GM19328 (cell line): ENCODE measurements at regions not wholly inside any gene's neighbourhood (a gene's known extent, or its start where the extent isn't known, plus 50 kb on each side); places are given as distances from the start of the nearest gene placed in this dataset.
A peak's percentile ranks its signal among the peaks of the same experiment; 100 is the strongest.

ENCODE experiments used
- ATAC-seq: cut with Tn5 transposase; IDR thresholded peaks from one replicate; pipeline ENCODE4 v1.9.1; 2021; ENCODE audit warnings: mild to moderate bottlenecking, moderate library complexity; ENCODE audit not compliant: unreplicated experiment

DNA sequence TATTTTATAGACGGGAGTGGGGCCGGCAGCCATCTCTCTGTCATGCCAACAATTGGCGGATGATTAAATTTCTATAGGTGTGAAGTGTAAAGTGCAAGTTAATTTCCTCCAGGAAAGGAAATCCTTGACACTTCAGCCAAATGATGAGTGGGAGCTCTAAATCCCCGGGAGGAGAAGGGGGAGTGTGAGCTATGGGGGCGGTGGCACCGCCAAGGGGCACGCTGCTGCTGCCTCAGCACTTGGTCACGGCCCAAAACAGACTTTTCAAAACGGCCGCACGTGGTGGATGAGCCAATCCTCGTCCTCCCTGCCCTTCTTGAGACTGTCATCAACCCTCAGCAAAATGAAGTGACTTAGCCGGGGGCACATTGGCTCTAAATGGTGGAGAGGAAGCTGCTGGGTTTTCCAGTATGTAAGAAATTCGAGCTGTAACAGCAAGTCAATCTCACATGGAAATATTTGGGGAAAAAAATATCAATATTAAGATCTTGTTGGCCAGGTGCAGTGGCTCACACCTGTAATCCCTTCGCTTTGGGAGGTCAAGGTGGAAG, 200.8 kb downstream of the TFCP2L1 start:
- ATAC-seq = no peak

GRCh38 chr2:121085801-121086200, 199.2 kb downstream of the TFCP2L1 start:
- no peak for ATAC-seq

GRCh38 chr2:121086450-121086849, 198.6 kb downstream of the TFCP2L1 start:
- no peak for ATAC-seq

DNA sequence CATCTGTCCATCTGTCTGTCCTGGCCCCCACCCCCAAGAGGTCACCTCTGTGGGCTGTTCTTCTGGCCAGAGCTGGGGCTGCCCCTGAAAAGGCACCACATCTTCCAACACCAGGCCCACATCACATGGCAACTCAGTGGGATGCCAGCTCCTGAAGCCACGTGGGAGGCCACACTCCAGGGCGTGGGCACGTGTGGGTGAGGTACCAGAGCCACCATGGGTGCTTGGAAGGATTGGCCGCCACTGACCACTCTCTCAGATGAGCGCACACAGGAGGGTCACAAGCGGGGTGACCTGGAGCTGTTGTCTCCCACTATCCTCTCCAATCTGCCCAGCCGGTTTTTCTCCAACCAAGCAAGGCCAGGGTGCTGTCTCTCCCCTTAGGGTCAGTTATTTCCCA, 197.9 kb downstream of the TFCP2L1 start:
- no peak for ATAC-seq

- ATAC-seq = no peak
These were observed 196.5 kb downstream of the TFCP2L1 start for GRCh38 chr2:121088251-121089165.

GRCh38 chr2:121089166-121089510, 195.9 kb downstream of the TFCP2L1 start:
- no peak for ATAC-seq

DNA sequence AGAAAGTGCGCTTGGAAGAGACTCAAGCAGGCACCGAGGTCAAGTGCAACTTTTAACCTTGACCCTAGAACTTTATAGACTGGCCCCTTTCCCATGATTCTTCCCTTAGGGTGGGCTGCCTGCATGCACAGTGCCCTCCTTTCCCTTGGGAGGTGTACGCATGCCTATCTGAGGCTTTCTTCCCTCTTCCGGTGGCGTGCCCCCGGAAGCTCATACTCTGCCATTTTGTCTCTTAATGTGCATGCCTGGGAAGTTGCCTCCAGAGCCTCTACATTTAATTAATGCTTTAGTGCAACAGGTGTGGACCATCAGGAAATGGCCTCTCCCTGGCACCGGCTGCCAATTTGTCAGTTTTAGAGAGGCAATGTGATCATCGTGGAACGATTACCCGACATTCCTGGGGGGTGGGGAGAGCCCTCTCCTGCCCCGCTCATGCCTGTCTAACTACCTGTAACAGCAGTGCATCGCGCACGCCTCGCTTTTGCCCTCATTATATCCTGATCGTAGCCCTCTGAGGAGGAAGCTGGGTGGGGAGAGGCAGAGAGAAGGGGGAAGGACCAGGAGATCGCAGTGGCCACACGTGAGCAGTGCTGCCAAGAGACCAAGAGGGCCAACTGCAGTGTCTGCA, 194.8 kb downstream of the TFCP2L1 start:
- no peak for ATAC-seq

DNA sequence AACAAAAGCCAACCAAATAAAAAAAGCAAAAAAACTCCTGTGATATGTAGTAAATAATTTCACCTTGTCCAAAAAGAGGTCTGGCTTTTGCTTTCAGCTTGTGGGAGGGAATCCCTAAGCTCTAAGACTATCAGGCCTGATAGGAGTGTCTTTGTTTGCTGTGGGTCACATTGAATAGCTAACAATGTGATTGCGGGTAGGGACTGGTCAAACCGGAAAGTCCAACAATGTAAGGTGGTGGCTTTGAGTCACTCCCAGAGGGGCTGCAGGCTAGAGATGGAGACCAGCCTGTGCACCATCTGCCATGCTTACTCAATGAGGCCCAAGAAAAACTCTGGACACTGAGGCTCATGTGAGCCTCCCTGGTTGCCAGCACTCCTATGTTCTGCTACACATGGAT, 192.9 kb downstream of the TFCP2L1 start:
- ATAC-seq = no peak

DNA sequence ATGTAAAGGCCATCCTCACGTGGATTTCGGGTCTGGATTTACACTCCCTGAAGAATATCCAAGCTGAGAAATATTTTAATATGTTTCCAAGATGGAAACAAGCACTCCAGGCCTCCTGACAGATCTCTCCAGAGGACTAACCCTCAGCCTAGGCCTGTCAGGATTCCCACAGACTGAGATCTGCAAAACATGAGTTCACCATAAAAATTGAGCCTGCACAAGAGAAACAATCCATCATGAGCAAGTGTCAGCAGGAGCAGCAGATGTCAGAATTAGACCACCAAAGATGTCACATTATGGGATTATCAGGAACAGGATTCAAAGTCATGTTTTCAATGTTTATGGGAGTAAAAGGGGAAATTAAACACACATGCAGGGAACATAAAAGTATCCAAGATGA, 191.3 kb downstream of the TFCP2L1 start:
- no peak for ATAC-seq

GRCh38 chr2:121094101-121094500, 190.9 kb downstream of the TFCP2L1 start:
- no peak for ATAC-seq

- no peak for ATAC-seq
These were observed 190.2 kb downstream of the TFCP2L1 start for GRCh38 chr2:121094845-121095244.

DNA sequence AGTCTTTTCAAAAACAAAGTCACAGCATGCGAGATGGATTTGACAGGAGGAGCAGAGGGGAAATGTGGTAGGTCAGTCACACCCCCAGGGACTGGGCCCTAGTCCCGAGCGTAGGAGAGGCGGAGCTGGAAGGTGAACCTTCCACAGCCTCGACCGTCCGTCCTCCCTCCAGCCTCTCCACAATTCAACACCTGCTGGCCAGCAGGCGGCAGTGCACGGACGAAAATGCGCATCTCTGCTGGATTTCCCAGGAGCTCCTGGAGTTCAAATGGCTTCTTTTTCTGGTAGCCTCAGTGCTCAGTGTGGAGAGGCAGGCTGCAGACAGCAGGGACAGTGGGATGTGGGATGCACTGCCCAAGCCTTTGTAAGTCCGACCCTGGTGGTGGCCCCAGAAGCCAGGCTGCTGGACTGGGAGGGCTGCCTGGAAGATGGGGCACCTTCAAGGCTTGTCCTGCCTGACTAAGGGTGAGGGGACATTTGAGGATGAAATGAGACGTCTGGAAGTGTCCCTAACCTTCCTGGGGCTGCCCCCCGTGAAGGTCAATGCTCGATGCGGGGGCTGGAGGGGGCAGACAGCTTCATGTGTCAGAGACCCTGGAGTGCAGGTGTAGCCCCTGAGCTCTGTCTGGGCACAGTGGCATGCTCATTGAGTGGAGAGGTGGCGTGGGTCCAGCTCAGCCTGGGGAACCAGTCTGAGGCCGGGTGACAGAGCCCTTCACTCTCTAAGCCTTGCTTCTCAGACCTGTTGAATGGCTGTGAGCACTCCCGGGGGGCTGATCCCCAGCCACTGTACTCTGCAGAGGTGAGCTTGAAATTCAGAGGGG, 189.5 kb downstream of the TFCP2L1 start:
- ATAC-seq = peak; percentile 57

DNA sequence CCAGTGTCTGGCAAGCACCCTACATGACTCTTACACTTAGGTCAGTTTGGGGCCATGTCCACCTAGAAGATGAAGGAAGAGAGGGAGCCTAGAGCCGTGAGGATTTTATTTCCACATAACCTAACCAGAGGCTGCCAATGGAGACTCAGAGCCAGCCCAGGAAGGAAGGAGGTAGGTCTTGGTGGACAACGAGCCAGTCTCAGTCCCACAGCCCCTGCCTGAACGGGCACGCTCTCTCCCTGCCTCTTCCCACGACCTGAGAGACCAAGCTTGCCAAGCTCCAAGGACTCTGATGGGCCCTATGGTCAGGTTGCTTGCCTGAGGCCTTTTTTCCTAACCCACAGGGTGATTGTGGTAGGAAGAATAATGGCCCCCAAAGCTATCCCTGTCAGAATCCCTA, 188.4 kb downstream of the TFCP2L1 start:
- no peak for ATAC-seq

GRCh38 chr2:121098556-121098955, 186.4 kb downstream of the TFCP2L1 start:
- no peak for ATAC-seq

DNA sequence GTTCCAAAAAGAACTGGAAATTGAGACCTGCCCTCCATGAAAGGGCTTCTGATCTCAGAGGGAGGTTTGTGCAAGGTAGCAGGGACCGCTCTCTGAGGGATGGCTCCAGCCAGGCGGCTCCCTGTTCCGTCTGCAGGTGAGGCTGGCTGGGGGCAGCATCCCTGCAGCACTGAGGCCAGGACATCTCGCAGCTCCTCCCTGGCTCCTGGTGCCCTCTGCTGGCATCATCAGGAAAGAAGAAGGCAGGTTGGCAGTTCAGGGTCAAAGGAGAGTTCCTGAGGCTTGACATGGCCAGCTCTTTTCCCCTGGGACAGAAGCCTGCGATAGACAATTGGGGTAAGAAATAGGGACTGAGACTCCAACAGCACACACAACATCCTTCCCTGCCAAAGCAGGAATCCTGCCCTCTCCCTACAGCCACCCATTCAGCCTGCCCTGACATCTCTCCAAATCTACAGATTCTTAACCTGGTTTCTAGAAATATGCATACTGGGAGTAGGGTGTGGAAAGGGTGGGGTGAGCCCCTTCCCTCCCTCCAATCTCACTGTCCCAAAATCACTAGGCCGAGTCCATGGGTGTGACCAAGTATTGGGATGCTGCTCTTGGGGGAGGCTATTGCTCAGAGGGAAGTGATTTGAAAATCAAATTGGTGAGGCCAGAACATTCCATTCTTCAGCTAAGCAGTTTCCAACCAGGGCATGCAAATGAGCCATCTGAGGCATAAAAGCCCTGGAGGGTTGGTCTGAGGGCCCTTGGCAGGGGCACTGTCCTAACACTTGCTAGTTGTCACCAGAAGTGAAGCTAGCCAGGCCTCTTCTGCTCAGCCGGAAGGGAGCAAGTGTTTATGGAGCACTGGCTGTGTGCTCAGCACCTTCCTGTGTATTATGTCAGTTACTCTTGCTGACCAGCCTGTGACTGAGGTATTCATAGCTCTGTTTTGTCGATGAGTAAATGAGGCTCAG, 185.4 kb downstream of the TFCP2L1 start:
- ATAC-seq = no peak

DNA sequence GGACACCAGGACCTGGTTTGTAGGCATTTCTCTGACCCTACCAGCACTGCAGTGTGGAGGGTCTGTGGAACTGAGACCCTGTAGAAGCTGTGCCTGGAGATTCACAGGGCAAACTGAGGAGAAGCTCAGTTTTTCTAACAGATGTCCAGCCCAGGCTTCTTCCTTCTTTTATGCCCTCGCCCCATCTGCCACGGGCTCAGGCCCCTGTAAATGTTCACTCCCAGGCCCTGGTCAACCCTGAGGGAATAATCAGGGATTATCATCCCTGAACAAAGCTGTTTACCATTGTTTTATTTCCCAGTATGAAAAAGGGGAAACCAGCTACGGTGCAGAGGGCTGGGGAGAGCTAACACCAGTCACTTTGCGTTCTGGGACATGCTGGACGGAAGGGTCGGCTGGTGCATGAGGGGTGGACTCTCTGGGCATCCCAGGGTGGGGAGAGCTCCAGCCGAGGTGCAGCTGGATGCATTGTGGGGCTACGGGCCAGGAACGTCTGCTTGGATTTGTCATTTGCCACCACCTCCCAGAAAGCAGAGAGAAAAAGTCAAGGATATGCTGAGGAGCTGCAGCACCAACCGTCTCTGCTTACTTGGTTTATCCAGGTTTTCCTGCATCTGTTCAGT, 183.8 kb downstream of the TFCP2L1 start:
- no peak for ATAC-seq

DNA sequence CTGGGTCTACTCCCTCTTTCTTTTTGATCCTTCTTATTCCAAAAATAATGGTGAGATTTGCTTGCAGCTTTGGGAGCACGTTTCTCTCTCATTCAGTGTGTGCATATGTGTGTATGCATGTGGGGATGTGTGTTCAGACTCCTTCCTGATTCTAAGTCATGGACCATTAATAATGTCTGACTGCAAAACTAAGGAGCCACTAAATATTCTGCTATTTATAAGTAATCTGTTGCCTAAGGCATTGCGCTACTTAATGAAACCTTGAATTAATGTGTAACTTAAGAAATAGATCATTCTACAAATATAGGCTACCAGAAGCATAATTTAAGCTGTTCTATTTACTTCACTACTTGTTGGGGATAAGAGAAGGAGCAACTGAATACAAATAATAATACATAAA, 182.1 kb downstream of the TFCP2L1 start:
- no peak for ATAC-seq

- ATAC-seq = no peak
These were observed 181.0 kb downstream of the TFCP2L1 start for GRCh38 chr2:121103960-121104359.

- no peak for ATAC-seq
These were observed 180.3 kb downstream of the TFCP2L1 start for GRCh38 chr2:121104721-121105141.

DNA sequence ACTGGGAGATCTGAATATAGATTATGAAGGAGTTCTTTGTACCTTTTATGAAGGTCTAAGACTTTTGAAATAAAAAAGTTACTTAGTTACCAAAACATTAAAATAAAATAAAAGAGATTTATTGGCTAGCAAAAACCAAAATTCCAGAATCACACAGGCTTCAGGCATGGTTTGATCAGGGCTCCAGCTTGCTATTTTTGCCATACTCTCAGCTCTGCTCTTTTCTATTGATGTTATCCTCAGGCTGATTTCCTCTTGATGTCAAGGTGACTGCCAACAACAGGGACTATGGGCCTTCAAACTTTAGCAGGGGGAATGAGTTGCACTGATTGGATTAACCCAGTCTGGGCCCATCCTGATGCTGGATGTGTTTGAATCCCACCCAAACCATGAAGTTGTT, 174.1 kb downstream of the TFCP2L1 start:
- no peak for ATAC-seq
